ENCODE measurements at regions not wholly inside any gene's neighbourhood (a gene's known extent, or its start where the extent isn't known, plus 50 kb on each side); places are given as distances from the start of the nearest gene placed in this dataset.

DNA sequence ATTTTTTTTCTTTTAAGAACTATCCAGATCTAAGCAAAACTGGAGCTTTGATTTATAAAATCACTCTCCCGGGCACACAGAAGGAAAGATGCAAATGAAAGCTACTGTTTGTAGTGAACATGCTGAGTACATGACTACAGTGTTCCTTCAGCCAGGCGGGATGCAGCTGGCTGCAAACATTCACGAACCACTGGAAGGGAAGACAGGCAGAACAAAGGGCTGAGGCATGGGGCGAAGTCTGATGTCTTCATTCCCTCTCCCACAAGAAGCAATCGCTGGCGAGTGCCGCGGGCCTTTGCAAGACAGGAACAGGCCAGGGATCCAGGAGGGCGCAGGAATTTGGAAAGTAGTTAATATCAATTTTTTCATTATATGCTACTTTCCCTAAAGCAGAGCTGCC, 257.9 kb upstream of the AJAP1 start:
- FAIRE-seq, result no peak
- no peak for DNase-seq (ENCODE audit: insufficient read length, low spot score)

DNA sequence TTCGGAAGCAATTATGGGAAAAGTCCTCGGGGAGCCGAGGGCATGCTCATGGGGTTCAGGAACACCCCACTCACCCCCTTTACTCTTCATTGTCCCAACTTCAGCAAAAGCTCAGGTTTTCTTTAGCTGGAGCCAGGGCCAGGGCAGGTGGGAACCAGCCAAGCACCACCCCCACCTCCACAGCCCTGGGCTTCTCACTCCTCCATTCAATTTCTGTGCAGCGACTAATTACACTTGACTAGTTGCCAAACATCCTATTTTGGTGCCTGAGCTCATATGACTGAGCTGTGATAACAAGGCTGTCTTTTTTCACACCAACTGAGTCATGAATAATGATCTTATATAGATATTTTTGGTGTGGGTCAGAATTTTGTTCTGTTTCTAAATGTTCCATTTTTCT, 257.2 kb upstream of the AJAP1 start:
- DNase-seq (ENCODE audit: insufficient read length, low spot score) (no peak), FAIRE-seq (no peak)

DNA sequence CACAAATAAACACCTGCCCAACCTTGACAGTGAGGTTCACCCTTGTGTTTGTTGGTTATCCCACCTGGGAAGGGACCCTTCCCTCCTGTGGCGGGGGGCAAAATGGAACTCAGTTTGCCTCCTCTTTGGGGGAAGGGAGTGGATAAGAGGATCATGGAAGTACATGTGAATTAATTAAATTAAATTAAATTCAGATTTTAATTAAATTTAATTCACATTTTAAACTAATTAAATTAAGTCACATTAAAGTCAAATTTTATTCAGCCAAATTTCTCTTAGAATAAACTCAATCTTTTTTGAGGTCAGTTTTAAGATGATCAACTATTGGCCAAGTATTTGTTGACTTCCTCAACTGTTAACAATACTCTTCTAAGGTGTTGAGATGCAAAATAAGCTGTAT, 252.4 kb upstream of the AJAP1 start:
- DNase-seq (ENCODE audit: insufficient read length, low spot score), result no peak
- no peak for FAIRE-seq

DNA sequence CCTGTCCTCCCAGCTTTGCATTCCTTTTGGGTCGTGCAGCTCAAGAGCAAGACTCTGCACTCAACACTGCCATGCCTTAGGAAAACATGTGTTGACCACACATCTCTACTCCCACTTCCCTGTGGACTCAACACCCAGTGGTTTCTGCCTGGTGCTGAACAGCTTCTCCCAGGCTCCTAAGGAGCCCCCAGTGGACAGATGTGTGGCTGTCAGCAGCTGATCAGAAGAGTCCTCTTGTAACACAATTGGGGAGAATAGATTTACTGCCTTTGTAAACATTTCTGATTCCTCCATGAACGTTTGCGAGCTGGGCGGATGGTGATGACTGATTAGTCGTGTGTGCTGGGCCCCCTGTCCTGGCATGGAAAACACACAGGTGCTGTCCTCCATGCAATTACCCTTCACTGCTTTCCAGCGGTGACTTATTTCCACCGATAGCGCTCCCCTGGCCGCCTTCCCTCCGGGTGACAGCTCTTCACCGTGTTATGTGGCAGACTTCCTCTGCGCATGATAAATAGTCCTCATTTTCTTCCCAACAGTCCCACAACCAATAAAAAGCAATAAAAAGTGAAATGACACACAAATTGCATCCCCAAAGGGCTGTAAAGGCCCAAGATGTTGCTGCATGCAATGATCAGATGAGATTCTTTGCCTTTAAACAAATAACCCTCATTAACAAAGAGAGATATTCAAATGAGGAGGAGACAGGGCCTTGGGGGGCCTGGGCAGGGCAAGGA, 249.4 kb upstream of the AJAP1 start:
- no peak for FAIRE-seq
- DNase-seq (ENCODE audit: insufficient read length, low spot score), result no peak

DNA sequence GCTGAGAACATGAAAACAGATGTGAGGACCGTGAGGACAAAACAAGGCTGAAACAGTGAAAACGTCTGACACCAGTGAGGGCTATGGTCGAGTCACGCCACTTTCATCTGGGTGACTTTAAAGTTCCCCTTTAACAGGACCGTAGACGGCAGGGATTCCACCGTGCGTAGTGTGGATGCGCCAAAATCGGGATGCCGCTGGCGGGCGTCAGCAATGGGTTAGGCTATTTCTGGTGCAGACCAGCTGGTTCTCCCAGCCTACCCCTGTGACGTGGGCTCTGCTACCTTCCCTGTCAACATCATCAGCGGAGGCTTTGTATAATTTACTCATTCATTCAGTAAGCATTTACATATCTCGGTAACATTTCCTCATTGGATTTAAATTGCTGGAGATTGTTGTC, 246.6 kb upstream of the AJAP1 start:
- no peak for DNase-seq (ENCODE audit: insufficient read length, low spot score)
- FAIRE-seq, result no peak

DNA sequence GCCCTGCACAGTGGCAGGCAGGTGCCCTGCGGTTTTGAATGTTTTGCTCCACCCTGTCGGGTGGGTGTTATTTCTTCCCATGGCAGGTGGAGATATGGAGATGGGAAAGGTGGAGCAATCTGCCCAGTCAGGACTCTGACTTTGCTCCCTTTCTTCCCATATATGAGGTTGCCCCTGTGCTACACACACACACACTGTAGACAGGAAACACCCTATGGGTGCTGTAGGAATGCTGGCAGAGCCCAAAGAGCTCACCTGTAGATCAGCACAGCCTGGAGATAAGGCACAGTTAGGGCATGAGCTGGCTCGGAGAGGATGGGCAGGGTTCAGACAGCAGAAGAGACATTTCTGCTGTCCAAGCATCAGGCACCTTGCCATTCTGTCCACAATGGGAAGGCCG, 246.0 kb upstream of the AJAP1 start:
- FAIRE-seq, result no peak

DNA sequence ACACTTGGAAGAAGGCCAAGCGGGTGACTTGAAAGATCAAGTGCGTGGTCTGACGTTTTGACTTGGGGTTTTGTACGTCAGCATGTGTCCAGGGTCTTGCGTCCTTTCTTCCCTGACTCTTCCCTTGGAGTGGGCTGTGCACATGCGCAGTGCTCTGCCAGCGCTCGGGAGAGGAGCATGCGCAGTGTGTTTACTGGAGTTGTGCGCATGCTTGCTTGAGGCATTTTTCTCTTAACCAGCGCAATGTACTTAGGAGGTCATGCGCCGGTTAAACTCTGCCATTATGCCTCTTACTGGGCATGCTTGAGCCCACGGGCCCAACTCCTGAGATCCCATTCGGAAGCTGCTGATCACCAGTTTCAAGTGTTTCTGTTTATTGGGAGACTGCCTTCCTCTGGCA, 242.5 kb upstream of the AJAP1 start:
- no peak for FAIRE-seq
- DNase-seq (ENCODE audit: insufficient read length, low spot score), result no peak

More for the DNA sequence above, 246.0 kb upstream of the AJAP1 start:
- DNase-seq (ENCODE audit: insufficient read length, low spot score), result no peak

DNA sequence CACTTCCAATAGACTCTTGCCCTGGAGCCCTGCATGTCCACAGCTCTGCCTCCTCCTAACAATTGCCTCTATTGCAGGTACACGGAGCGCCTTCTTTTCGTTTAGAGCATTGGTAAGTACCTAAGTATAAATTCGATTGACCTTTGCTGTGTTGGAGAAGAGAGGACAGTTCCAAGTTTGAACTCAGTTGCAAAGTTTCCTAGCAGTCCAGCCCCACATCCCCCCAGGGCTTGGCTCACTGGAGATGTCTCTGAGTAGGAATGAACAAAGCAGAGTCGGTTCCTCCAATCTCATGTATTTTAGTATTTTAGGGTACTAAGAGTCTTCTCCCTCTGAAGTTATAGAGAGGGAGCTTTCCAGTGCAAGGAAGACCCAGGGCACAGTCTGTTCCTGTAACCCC, 238.9 kb upstream of the AJAP1 start:
- FAIRE-seq, result no peak
- DNase-seq (ENCODE audit: insufficient read length, low spot score), result no peak

DNA sequence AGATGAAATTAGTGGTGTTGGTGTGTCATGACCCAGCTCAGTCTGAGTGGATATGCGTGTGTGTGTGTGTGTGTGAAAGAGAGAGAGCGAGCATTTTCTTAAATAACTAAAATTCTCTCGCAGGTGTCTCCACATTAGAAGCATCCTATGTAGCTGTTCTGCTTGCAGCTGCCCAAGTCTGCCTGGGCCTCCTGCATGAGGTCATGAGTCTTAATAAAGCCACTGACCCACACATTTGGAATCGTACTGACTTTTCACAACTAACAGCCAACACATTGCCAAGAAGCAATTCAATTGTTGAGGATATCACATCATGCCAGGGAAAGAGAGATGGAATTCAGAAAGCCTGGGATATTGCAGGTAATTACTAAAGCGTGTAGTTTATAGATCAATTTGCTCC, 238.2 kb upstream of the AJAP1 start:
- FAIRE-seq, result no peak
- DNase-seq (ENCODE audit: insufficient read length, low spot score), result no peak

DNA sequence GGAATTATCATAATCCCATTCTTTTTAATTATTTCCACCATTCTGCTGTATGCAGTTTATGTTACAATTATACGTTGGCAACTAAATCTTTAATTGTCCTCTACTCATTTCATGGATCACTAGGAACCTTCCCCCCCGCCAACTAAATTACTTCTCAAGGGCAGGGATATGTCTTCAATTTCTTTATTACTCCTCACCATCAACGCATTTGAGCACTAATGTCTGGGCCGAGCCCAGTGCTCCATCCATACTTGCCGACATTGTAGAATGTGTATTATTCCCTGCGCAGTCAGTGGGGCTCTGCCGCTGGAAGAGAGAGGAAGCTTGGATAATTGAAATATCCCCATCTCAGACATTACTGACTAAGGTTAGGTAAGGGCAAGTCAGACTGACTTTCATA, 236.4 kb upstream of the AJAP1 start:
- FAIRE-seq, result no peak
- no peak for DNase-seq (ENCODE audit: insufficient read length, low spot score)

DNA sequence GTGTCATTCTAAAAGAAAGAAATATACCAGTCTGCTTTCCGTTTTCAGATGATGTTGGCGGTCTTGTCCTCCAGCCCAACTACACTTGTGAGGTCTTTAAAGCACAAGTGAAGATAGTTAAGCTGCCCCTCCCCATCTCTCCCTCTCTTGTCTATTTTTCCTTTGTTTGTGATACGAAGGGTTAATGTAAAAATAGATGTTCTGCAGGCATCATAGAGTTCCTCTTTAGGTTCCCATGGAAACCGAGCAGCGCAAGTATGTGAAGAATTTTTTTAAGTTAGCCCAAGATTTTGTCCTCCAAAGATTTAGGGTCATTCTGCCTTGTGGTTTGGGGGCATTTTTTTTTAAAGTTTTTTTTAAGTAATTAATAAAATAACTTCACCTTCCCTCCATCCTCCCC, 232.4 kb upstream of the AJAP1 start:
- no peak for FAIRE-seq
- DNase-seq (ENCODE audit: insufficient read length, low spot score), result no peak

DNA sequence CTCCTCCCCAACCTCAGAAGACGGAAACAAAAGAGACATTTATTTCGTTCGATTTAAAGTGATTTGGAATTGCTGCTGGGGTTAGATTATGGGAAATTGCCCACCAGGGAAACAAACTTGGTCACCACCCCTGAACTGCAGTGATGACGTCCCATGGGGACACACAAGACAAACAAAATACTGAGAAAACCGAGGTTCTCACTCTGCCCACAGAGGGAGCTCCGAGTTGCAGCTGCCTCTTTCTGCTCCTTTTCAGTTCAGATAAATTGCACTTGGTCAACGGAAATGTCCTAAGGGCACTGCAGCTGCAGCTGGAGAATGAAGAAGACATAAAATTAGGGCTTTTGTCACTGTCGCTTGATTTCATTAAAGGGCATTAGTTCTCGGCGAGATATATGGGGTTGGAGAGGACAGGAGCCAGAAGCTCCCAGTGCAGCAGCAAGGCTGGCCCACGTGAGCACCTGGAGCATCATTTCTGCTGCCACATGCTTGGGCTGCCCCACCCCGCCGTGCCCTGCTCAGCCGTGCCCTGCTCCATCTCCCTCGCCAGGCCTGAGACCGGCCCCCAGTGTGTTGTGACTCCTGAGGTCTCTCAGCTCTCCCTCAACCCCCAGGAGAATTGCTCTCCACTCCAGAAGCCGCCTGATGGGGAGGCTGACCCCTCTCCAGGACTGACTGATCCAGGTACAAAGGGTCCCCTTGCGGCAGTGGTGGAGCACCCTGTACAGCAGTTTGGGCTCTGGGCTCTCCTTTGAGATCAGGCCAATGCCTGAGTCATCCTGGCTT, 231.7 kb upstream of the AJAP1 start:
- DNase-seq (ENCODE audit: insufficient read length, low spot score), result no peak
- no peak for FAIRE-seq

DNA sequence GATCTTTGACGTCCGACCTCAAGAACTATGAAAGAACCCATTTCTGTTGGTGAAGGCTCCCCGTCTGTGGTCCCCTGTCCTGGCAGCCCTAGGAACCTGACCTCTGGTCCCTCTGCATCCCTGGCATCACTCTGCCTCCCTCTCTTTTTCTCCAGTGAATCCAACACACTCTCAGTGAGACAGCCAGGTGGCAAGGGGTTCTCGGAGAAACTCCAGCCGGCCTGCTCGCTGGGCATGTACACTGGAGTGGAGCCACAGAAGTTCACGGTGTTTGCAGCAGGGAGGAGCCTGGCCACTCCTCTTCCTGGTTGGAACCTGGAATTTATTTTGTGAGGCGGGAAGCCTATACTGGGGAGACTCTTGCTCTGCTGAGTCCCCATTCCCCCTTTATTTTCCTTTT, 230.2 kb upstream of the AJAP1 start:
- DNase-seq (ENCODE audit: insufficient read length, low spot score) (no peak), FAIRE-seq (no peak)

DNA sequence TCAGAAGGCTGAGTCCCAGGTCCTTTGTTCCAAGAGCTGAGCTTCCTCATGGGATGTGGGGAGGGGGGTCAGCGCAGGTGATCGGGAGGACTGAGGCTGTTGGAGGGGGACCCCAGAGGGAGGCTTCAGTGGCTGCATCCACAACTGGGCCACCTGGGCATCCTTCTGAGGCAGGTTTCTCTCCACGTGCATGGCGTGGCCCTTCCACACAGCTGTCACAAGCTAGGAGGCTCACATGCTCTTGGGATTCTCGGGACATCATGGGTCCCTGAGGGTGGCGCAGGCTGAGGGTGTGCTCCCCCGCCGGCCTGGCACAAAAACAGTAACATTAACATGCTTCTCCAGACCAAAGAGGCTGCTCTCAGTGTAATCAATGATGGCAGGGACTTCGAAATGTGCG, 229.6 kb upstream of the AJAP1 start:
- DNase-seq (ENCODE audit: insufficient read length, low spot score) (no peak), FAIRE-seq (no peak)

DNA sequence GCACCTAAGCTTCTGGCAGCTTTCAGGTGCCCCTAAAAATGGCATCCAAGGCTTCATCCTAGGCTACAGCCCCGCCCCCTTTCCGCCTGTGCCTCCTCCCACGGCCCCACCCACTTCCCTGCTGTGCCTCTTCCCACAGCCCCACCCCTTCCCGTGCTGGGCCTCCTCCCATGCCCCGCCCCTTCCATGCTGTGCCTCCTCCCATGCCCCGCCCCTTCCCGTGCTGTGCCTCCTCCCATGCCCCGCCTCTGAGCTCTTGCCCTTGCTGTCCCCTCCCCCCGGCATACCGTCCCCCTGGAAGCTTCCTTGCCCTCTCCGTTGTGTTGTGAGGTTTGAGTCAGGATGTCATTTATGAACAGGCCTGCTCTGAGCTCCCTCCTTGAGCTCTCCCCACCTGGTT, 228.5 kb upstream of the AJAP1 start:
- no peak for DNase-seq (ENCODE audit: insufficient read length, low spot score)
- FAIRE-seq, result no peak

DNA sequence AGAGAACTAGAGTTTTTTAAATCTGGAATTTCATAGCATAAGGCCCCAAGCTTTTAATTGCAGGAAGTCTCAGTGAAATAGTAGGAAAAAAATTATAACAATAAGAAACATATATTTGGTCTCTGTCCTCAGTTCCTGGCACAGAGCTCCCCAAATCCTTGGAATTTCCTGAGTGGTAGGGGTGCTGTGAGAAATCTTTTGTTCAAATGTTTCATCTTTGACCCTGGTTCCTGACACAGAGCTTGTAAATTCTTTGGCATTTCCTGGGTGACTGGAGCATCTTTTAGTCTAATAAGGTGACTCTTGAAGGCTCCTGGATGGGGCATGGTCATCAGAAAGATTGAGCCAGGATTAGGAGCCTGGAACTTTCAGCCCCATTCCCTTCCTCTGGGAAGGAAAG, 225.7 kb upstream of the AJAP1 start:
- no peak for FAIRE-seq
- no peak for DNase-seq (ENCODE audit: insufficient read length, low spot score)

DNA sequence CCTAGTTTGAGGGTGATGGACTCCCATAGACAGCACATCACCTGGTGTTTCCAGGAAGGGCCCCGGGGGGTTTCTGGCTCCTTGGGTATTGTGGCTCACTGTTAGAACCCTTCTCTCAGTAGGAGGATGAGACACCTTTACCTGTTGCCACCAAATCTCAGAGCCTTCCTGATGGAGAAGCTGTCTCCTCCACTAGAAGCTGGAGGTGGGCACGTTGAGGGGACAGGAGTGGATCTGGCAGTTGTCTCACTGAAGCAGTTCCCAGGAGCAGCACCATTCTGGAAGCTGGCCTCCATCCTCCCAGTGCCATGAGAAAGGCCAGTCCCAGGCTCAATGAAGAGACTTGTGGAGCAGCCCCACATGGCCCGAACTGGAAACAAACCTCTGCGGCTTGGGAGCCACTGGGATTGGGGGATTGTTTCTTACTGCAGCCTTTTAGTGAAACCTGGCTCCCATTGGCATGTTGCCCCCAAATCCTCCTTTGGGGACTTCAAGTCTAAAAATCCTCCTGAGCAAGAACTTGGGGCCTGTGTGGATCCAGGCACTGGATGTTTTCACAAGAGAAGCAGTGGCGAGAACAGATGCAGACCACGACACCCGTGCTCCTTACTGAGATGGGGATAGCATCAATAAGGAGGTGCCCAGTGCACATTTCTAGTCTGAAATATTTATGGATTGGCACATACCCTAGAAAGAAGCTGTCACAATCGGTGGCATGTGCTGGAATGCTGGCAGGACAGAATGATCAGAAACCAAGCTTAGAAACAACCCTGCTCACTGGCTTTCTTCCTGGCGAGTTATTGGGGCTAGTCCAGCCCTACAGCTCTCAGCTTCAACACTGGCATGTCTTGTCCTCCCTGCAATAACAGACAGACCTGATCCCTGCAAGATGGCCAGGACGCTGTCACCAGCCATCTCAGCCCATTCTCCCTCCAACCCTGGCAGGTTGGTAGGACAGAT, 223.7 kb upstream of the AJAP1 start:
- no peak for FAIRE-seq

DNA sequence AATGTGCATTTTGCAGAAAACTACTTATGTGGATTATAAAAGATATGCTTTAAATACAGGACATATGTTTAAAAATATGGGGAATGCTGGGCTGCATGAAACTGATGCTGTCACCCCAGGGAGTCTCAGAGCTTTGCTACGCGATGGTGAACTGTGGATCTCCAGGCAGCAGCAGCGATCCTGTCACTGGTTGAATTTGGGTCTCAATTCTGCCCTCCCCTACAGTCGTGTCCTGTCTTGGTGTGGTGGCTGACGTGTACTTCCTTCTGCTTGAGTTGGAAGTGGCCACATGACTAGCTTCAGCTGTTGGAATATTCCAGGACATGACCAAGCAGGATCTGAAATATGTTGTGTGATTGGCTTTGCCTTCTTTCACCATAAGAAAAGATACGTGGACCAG, 222.9 kb upstream of the AJAP1 start:
- no peak for FAIRE-seq
- DNase-seq (ENCODE audit: insufficient read length, low spot score), result no peak

More for the DNA sequence above, 223.7 kb upstream of the AJAP1 start:
- no peak for DNase-seq (ENCODE audit: insufficient read length, low spot score)

DNA sequence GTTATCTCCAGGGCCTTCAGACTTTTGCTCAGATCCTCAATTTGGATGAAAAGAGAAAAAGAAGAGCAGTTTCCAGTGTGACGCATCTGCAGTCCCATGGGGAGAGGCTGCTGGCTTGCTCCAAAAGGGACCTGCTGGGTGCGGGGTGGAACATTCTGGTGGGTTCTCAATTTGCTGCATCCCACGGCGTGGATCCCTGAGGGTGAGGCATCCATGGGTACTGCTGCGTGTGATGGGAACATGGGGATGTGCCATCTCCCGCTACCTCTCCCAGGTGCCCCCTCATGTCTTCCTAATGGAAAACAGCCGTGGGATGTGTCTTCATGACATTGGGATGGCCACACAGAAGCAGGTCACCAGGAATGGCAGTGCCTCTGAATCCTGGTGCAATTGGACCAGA, 221.3 kb upstream of the AJAP1 start:
- no peak for FAIRE-seq
- no peak for DNase-seq (ENCODE audit: insufficient read length, low spot score)

DNA sequence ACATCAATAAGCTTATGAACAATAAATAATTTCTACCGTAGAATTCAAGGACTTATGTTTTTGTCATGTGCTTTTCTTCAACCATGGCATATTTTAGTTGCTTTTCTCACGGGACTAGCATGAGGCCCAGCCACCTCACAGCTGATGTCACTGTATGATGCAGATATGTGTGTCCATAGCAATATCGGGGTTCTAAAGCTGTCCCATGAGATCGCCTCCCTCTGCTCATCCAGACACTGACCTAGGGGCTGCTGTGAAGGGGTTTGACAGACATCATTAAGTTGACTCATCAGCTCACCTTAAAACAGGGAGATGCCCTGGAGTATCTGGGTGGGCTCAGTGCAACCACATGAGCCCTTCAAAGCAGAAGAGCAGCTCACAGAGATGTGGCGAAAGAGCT, 210.3 kb upstream of the AJAP1 start:
- FAIRE-seq (no peak), DNase-seq (ENCODE audit: insufficient read length, low spot score) (no peak)

DNA sequence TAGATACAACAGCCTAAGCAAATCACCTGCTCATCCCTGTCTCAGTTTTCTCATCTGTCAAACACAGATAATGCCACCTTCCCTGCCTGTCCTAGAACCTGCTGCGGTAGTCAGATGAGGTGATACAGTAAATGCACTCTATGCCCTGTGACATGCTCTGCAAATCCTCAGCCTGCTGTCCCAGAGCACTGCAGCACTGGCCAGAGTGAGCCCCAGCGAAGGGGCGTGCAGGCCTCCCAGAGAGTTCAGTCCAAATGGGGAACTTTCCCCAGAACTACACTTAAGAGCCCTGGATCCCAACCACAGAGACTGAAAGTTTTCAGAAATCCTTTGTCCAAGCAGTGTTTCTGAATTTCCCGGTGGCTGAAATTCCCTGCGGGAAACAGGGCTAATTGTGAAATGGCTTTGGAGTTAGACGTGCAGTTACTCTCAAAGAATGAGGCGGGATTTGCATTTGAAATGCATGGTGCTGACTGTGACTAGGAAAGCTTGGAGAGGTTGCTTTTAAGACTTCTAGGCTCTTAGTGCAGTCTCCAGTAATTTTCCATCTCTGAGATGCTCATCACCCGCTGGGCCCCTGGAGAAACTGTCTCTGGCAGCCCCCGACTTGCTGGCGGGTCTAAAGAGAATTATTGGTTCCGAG, 206.5 kb upstream of the AJAP1 start:
- DNase-seq (ENCODE audit: insufficient read length, low spot score), result no peak
- FAIRE-seq, result no peak

Data from GM19239 (cell line).